ENCODE measurements at regions not wholly inside any gene's neighbourhood (a gene's known extent, or its start where the extent isn't known, plus 50 kb on each side); places are given as distances from the start of the nearest gene placed in this dataset.
A peak's percentile ranks its signal among the peaks of the same experiment; 100 is the strongest.

GRCh38 chr12:12015073-12015685, 55.6 kb upstream of the BCL2L14 start:
- Histone ChIP-seq H3K4me1 (peaks cover 54% of the 10 kb centered on the region), H3K9me3 (no peaks in the 10 kb centered on the region), H3K4me2 (peak overlapping the region; percentile 70; the same call in 1 of the 2 replicates), H3K36me3 (no peaks in the 10 kb centered on the region), H4K20me1 (no peaks in the 10 kb centered on the region), H3K27ac (0 out of 2 replicates have a peak overlapping the region, but pooled peaks have one; percentile 11), H3K27me3 (no peaks in the 10 kb centered on the region), H3K4me3 (no peak overlapping the region), H3K9ac (no peak overlapping the region)
- no peak for TF ChIP-seq Cebpa-rat (IDR thresholded peaks at IDR 0.05)

GRCh38 chr12:12016284-12017100, 54.2 kb upstream of the BCL2L14 start:
- H3K27ac ChIP-seq = no peak overlapping the region
- peak overlapping the region; percentile 70 for H3K4me2 ChIP-seq
- TF ChIP-seq Cebpa-rat (IDR thresholded peaks at IDR 0.05) = no peak

GRCh38 chr12:12017135-12017581, 53.6 kb upstream of the BCL2L14 start:
- H3K4me2 ChIP-seq = peak overlapping the region; percentile 70
- no peak overlapping the region for H3K9ac ChIP-seq
- no peaks in the 10 kb centered on the region for H3K9me3 ChIP-seq
- TF ChIP-seq Cebpa-rat (IDR thresholded peaks at IDR 0.05) = no peak
- no peaks in the 10 kb centered on the region for H3K36me3 ChIP-seq
- H3K27me3 ChIP-seq = no peaks in the 10 kb centered on the region
- H4K20me1 ChIP-seq = no peaks in the 10 kb centered on the region
- no peak overlapping the region for H3K27ac ChIP-seq
- H3K4me1 ChIP-seq = peaks cover 34% of the 10 kb centered on the region
- no peak overlapping the region for H3K4me3 ChIP-seq

More at GRCh38 chr12:12016284-12017100, 54.2 kb upstream of the BCL2L14 start:
- peaks cover 41% of the 10 kb centered on the region for H3K4me1 ChIP-seq
- H3K9ac ChIP-seq = no peak overlapping the region
- no peaks in the 10 kb centered on the region for H3K9me3 ChIP-seq
- no peaks in the 10 kb centered on the region for H4K20me1 ChIP-seq
- no peaks in the 10 kb centered on the region for H3K36me3 ChIP-seq
- no peak overlapping the region for H3K4me3 ChIP-seq
- H3K27me3 ChIP-seq = no peaks in the 10 kb centered on the region

- H4K20me1 ChIP-seq = no peaks in the 10 kb centered on the region
- H3K27ac ChIP-seq = no peak overlapping the region
- TF ChIP-seq Cebpa-rat (IDR thresholded peaks at IDR 0.05) = no peak
- no peaks in the 10 kb centered on the region for H3K9me3 ChIP-seq
- H3K36me3 ChIP-seq = no peaks in the 10 kb centered on the region
- no peak overlapping the region for H3K4me2 ChIP-seq
- peaks cover 29% of the 10 kb centered on the region for H3K4me1 ChIP-seq
- no peak overlapping the region for H3K4me3 ChIP-seq
- no peak overlapping the region for H3K9ac ChIP-seq
- no peaks in the 10 kb centered on the region for H3K27me3 ChIP-seq
Measured at GRCh38 chr12:12017798-12018197, 52.9 kb upstream of the BCL2L14 start.

- Histone ChIP-seq H3K27me3 (no peaks in the 10 kb centered on the region), H3K9ac (no peak overlapping the region), H3K4me3 (no peak overlapping the region), H3K27ac (no peak overlapping the region), H3K36me3 (no peaks in the 10 kb centered on the region), H3K9me3 (no peaks in the 10 kb centered on the region), H3K4me1 (peaks cover 29% of the 10 kb centered on the region), H4K20me1 (no peaks in the 10 kb centered on the region), H3K4me2 (no peak overlapping the region)
- no peak for TF ChIP-seq Cebpa-rat (IDR thresholded peaks at IDR 0.05)
Measured at GRCh38 chr12:12018454-12018853, 52.3 kb upstream of the BCL2L14 start.

- H3K27ac ChIP-seq = no peak overlapping the region
- H3K4me3 ChIP-seq = no peak overlapping the region
- no peak overlapping the region for H3K9ac ChIP-seq
- H3K9me3 ChIP-seq = no peaks in the 10 kb centered on the region
- H3K36me3 ChIP-seq = no peaks in the 10 kb centered on the region
- H4K20me1 ChIP-seq = no peaks in the 10 kb centered on the region
- H3K4me1 ChIP-seq = peaks cover 29% of the 10 kb centered on the region
- no peak overlapping the region for H3K4me2 ChIP-seq
- TF ChIP-seq Cebpa-rat (IDR thresholded peaks at IDR 0.05) = no peak
- H3K27me3 ChIP-seq = no peaks in the 10 kb centered on the region
Measured at GRCh38 chr12:12019881-12020280, 50.9 kb upstream of the BCL2L14 start.

GRCh38 chr12:12020762-12021161, 50.0 kb upstream of the BCL2L14 start:
- Histone ChIP-seq H3K9me3 (no peaks in the 10 kb centered on the region; the same call in 1 of the 2 replicates), H3K9ac (no peak overlapping the region), H3K27ac (no peak overlapping the region), H3K36me3 (no peaks in the 10 kb centered on the region), H3K4me1 (peaks cover 21% of the 10 kb centered on the region), H4K20me1 (no peaks in the 10 kb centered on the region), H3K27me3 (no peaks in the 10 kb centered on the region), H3K4me2 (no peak overlapping the region), H3K4me3 (no peak overlapping the region)
- TF ChIP-seq Cebpa-rat (IDR thresholded peaks at IDR 0.05) = no peak
